Right atrium auricular region (tissue), 2 donors: ENCODE measurements at regions not wholly inside any gene's neighbourhood (a gene's known extent, or its start where the extent isn't known, plus 50 kb on each side); places are given as distances from the start of the nearest gene placed in this dataset.
A peak's percentile ranks its signal among the peaks of the same experiment; 100 is the strongest.
"Not testable (repeated sequence)": the region's sequence is repeated elsewhere in the genome, so short reads cannot be mapped to it uniquely, and the experiment has no call there.

Experiments used
- DNase-seq: peaks from one replicate; pipeline ENCODE4 v3.0.0-alpha.2; 2019; ENCODE audit warnings: low spot score
- H3K27ac ChIP-seq, 2 donors: fragments of 200-600 bp; sonication (generic); 1 replicate in 1 of 2; 2 replicates in 1 of 2; pipeline ENCODE4 v1.5.1; 2016 to 2019
- H3K27me3 ChIP-seq, 2 donors: fragments of 200-600 bp; sonication (generic); one replicate each; pipeline versions ENCODE4 v1.5.1 to v1.6.0; 2017 to 2019
- H3K36me3 ChIP-seq: fragments of 200-600 bp; sonication (generic); one replicate; pipeline ENCODE4 v1.5.1; 2016
- H3K4me1 ChIP-seq, 2 donors: fragments of 200-600 bp; sonication (generic); one replicate each; pipeline versions ENCODE4 v1.5.1 to v1.6.0; 2017 to 2019
- H3K4me3 ChIP-seq, 2 donors: fragments of 200-600 bp; sonication (generic); 1 replicate in 1 of 2; 2 replicates in 1 of 2; pipeline ENCODE4 v1.5.1; 2017 to 2019; ENCODE audit warnings: mild to moderate bottlenecking in 1 of 2, moderate library complexity in 1 of 2
- H3K9me3 ChIP-seq, 2 donors: fragments of 200-600 bp; sonication (generic); one replicate each; pipeline ENCODE4 v1.5.1; 2019
- TF ChIP-seq, protein P1 (sequence below), 2 donors: fragments of 200-600 bp; sonication (generic); IDR thresholded peaks; one replicate each; pipeline ENCODE4 v1.5.1; 2019; ENCODE audit warnings: antibody characterized with exemption in 2 of 2

DNA sequence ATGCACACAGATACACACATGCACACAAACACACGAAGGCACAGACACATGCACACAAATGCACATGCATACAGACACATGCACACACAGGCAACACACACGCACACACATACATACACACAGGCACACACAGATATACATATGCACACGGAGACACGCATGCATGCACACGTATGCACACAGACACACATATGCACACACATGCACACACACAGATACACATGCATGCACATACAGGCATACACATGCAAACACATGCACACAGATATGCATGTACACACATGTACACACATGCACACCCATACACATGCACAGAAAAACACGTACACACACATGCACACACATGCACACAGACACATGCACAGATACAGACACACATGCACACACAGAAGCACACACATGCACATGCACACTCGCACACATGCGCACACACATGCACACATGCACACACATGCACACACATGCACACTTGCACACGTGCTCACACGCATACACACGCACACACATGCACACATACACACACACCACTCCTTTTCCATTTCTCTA is 70.8 kb upstream of the ALDH3B2 start:
- Histone ChIP-seq H3K4me1 (no peaks in the 10 kb centered on the region), H3K9me3 (no peaks in the 10 kb centered on the region), H3K4me3 (no peak overlapping the region), H3K27ac (no peak overlapping the region), H3K36me3 (no peaks in the 10 kb centered on the region), H3K27me3 (no peaks in the 10 kb centered on the region)
- TF ChIP-seq, protein P1, sequence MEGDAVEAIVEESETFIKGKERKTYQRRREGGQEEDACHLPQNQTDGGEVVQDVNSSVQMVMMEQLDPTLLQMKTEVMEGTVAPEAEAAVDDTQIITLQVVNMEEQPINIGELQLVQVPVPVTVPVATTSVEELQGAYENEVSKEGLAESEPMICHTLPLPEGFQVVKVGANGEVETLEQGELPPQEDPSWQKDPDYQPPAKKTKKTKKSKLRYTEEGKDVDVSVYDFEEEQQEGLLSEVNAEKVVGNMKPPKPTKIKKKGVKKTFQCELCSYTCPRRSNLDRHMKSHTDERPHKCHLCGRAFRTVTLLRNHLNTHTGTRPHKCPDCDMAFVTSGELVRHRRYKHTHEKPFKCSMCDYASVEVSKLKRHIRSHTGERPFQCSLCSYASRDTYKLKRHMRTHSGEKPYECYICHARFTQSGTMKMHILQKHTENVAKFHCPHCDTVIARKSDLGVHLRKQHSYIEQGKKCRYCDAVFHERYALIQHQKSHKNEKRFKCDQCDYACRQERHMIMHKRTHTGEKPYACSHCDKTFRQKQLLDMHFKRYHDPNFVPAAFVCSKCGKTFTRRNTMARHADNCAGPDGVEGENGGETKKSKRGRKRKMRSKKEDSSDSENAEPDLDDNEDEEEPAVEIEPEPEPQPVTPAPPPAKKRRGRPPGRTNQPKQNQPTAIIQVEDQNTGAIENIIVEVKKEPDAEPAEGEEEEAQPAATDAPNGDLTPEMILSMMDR (IDR thresholded peaks at IDR 0.05): no peak
- no peak for DNase-seq

DNA sequence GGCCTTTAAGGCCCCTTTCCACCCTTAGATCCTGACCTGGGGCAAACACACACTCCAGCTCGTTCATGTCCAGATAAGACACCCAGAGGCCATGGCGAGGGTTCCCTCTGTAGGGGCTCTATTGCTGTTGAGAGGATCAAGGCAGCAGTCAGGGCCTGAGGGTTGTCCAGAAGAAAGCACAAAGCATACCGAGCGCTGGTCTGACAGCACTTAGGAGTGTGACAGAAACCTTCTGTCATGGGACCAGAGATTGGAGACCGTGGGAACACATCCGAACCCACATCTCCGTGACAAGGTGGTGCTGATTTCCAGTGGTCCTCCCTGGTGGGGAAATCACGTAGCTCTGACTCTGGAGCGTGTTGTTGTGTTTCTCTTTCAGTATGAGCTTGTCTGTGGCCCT is 69.8 kb upstream of the ALDH3B2 start:
- H3K4me1 ChIP-seq, H3K4me3 ChIP-seq, H3K27ac ChIP-seq, H3K36me3 ChIP-seq, H3K27me3 ChIP-seq, H3K9me3 ChIP-seq, DNase-seq: not testable (repeated sequence)

DNA sequence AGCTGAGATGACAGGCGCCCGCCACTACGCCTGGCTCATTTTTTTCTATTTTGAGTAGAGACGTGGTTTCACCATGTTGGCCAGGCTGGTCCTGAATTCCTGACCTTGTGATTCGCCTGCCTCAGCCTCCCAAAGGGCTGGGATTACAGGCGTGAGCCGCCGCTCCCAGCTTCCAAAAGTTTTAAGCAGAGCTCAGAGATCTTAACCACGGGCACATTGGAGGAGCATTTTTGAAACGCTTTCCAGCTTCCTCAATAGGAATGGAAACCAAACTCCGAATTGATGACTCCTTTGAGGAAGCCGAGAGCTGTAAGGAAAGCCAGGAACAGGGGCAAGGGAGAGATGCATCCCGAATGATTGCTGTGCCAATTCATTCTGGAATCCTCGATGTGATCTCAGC is 63.8 kb upstream of the ALDH3B2 start:
- H3K27ac ChIP-seq, H3K36me3 ChIP-seq, DNase-seq, H3K9me3 ChIP-seq, H3K27me3 ChIP-seq, H3K4me3 ChIP-seq, H3K4me1 ChIP-seq: not testable (repeated sequence)

DNA sequence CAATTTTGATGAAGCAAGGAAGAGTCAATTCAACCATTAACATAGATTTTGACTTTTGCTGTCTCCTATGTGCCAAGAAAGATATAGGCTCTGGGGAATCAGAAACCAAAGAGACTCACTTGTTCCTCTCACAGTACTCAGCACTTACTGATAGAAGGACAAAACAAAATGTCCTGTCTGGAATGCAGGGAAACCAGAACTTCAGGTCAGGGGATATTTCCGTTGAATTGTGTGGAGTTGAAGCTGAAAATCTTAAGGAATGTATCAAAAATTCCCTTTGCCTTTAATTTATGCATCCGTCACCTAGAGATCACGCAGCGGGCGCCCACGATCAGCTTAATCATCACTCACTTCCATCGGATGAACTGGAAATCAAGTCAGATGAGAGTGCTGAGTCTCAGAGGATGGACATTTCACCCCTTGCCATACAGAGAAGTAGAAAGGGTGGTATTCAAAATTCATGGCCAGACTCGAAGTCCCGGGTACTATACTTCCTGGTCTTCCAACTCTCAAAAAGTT is 63.2 kb upstream of the ALDH3B2 start:
- not testable (repeated sequence) for H3K27me3 ChIP-seq, H3K27ac ChIP-seq

DNA sequence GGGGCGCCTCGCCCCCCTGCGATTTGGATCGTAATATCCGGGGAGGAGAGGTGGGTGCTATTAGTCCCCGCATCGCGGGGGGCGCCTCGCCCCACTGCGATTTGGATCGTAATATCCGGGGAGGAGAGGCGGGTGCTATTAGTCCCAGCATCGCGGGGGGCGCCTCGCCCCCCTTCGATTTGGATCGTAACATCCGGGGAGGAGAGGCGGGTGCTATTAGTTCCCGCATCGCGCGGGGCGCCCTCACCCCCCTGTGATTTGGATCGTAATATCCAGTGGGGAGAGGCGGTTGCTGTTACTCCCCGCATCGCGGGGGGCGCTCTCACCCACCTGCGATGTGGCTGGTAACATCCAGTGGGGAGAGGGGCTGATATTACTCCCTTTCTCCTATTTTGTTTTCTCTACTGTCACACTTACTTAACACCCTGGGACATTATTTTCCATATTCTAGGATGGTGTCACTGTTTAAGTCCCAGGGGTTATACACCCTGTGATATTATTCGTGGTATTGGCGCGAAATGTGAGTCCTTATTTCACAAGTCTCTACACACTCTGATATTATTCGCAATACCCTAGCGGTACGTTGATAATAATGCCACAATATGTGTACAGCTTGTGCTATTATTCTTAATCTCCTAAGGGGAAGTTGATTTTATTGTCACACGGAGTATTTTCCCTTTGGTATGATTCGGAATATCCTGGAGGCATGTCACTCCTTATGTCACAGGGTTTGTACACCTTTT is 57.8 kb upstream of the ALDH3B2 start:
- Histone ChIP-seq H3K4me1 (no peaks in the 10 kb centered on the region), H3K27me3 (peaks cover 0 to 6% of the 10 kb centered on the region in 2 donors), H3K27ac (no peak overlapping the region), H3K9me3 (no peaks in the 10 kb centered on the region), H3K36me3 (no peaks in the 10 kb centered on the region), H3K4me3 (peak overlapping the region in 1 of 2 donors; percentile 25)
- DNase-seq: no peak
- TF ChIP-seq, protein P1 (IDR thresholded peaks at IDR 0.05): peak in 1 of 2 donors; percentile 11

More for the DNA sequence above, 63.2 kb upstream of the ALDH3B2 start:
- not testable (repeated sequence) for DNase-seq, H3K9me3 ChIP-seq, H3K4me1 ChIP-seq, H3K4me3 ChIP-seq, H3K36me3 ChIP-seq

DNA sequence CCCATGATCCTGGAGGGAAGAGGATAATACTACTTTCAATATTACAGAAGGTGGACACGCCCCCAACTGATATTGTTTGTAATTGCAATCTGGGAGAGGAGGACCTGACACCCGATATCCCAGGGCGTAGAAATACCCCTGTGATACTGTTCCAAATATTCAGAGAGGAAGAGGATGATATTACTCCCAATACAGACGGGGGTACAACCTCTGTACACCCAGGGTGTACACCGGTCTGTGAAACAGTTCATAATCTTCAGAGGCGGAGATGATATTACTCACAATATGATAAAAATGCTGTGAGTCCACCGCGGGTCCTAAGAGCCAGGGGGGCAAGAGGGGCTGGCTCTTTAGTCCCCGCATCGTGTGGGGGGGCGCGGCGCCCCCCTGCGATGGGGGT is 57.2 kb upstream of the ALDH3B2 start:
- no peaks in the 10 kb centered on the region for H3K9me3 ChIP-seq
- no peak overlapping the region for H3K27ac ChIP-seq
- H3K4me1 ChIP-seq: no peaks in the 10 kb centered on the region
- peaks cover 0 to 6% of the 10 kb centered on the region in 2 donors for H3K27me3 ChIP-seq
- DNase-seq: no peak
- H3K36me3 ChIP-seq: no peaks in the 10 kb centered on the region
- TF ChIP-seq, protein P1 (IDR thresholded peaks at IDR 0.05): no peak
- H3K4me3 ChIP-seq: peak overlapping the region in 1 of 2 donors; percentile 25

DNA sequence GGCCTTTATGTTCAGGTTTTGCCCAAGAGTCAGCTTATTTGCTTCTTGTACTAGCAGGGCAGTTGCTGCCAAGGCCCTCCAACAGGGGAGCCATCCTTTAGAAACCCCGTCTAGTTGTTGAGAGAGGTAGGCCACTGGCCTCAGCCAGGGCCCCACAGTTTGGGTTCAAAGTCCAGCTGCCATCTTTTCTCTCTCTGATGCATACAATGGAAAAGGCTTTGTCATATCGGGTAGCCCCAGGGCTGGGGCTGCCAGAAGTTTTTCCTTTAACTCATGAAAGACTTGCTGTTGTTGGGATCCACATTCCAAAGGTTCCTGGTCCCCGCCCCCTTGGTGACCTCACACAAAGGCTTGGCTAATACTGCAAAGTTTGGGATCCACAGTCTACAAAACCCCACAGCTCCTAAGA is 53.7 kb upstream of the ALDH3B2 start:
- not testable (repeated sequence) for H3K9me3 ChIP-seq, H3K4me3 ChIP-seq, H3K36me3 ChIP-seq, H3K4me1 ChIP-seq, H3K27me3 ChIP-seq, H3K27ac ChIP-seq, DNase-seq

DNA sequence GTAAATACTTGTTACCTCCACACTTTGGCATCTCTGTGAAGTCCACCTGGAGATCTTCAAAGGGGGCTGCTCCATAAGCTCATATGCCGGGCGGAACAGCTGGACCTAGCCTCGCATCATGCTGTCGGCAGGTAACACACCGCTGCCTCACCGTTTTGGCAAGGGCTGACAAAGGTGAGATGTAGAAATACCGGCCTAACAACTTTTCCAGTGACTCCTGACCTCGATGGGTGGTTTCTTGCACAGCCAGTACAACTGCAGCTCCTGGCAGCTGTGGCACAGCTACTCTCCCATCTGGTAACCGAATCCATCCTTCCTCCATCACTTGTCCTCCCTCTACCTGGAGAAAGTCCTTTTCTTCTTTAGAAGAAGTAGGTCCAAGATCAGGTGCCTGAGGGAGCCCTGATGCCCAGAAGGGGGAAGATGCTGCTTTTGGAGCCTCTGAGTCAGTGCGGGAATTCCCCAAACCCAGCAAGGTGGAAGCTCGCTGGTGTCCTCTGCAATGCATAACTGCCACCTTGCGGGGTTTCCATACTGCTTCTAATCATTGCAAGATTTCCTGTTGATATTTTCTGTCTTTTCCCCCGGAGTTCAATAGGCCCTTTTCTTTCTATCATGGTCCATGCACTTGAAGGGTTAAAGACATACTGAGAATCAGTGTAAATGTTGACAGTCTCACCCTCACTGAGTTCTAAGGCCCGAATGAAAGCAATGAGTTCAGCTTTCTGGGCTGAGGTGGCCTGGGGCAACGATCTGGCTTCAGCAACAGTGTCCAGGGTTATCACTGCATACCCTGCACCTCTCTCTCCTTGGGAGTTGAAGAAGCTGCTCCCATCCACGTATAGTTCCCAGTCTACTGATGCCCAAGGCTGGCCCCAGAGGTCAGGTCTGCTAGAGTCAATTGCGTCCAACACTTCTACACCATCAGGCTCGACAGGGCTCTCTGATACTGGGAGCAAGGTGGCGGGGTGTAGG is 52.9 kb upstream of the ALDH3B2 start:
- not testable (repeated sequence) for H3K27me3 ChIP-seq, H3K9me3 ChIP-seq, H3K4me1 ChIP-seq, H3K27ac ChIP-seq, DNase-seq, H3K36me3 ChIP-seq, H3K4me3 ChIP-seq
